SU-DHL-6 (cell line): ENCODE measurements at regions not wholly inside any gene's neighbourhood (a gene's known extent, or its start where the extent isn't known, plus 50 kb on each side); places are given as distances from the start of the nearest gene placed in this dataset.

ENCODE experiments used
- H2AFZ ChIP-seq: fragments of 200-600 bp; sonication (generic); 2 replicates; pipeline ENCODE4 v1.6.1; 2014; ENCODE audit warnings: low read depth, mild to moderate bottlenecking, moderate library complexity, mixed read lengths, antibody characterized with exemption, low read length; ENCODE audit not compliant: severe bottlenecking
- H3F3A ChIP-seq: fragments of 200-600 bp; shearing (Covaris generic); 2 replicates; pipeline ENCODE4 v1.6.0; 2016; ENCODE audit warnings: antibody characterized with exemption, mild to moderate bottlenecking; ENCODE audit not compliant: insufficient read depth
- H3K27ac ChIP-seq: fragments of 200-600 bp; sonication (generic); 2 replicates; pipeline ENCODE4 v1.5.1; 2016; ENCODE audit warnings: low read depth, mild to moderate bottlenecking, low read length, moderate library complexity, mixed read lengths
- H3K27me3 ChIP-seq: fragments of 200-600 bp; sonication (generic), shearing (Covaris generic); 2 replicates; pipeline ENCODE4 v1.6.0; 2014; ENCODE audit warnings: mild to moderate bottlenecking, low read length
- H3K36me3 ChIP-seq: fragments of 200-600 bp; sonication (generic); 2 replicates; pipeline ENCODE4 v1.6.1; 2014; ENCODE audit warnings: mild to moderate bottlenecking, low read length, mixed read lengths
- H3K4me2 ChIP-seq: fragments of 300-600, 200-600 bp; shearing (Covaris generic), sonication (generic); 2 replicates; pipeline ENCODE4 v1.6.0; 2014; ENCODE audit warnings: low read length, low read depth, mild to moderate bottlenecking; ENCODE audit not compliant: poor library complexity, severe bottlenecking
- H3K4me3 ChIP-seq: fragments of 200-600 bp; sonication (generic); 2 replicates; pipeline ENCODE4 v1.5.1; 2014; ENCODE audit warnings: antibody characterized with exemption, low read length, mild to moderate bottlenecking, mixed read lengths; ENCODE audit not compliant: insufficient read depth, poor library complexity, severe bottlenecking
- H3K79me2 ChIP-seq: fragments of 200-600 bp; sonication (generic); 2 replicates; pipeline ENCODE4 v1.6.1; 2014; ENCODE audit warnings: mild to moderate bottlenecking, low read length, moderate library complexity; ENCODE audit not compliant: insufficient read depth
- H3K9ac ChIP-seq: fragments of 200-600 bp; sonication (generic); 2 replicates; pipeline ENCODE4 v1.7.0; 2014; ENCODE audit warnings: mild to moderate bottlenecking, low read length
- H3K9me2 ChIP-seq: fragments of 200-600 bp; sonication (generic); replicated peaks from 2 replicates; pipeline ENCODE4 v1.6.1; 2014; ENCODE audit warnings: low read length; ENCODE audit not compliant: insufficient read depth
- H3K9me3 ChIP-seq: fragments of 200-600 bp; sonication (generic); 2 replicates; pipeline ENCODE4 v1.6.1; 2014; ENCODE audit warnings: low read length, mixed read lengths; ENCODE audit not compliant: insufficient read depth
- H4K20me1 ChIP-seq: fragments of 200-600 bp; sonication (generic); 2 replicates; pipeline ENCODE4 v1.6.1; 2014; ENCODE audit warnings: low read depth, mild to moderate bottlenecking, antibody characterized with exemption, low read length, moderate library complexity, mixed read lengths
- CTCF ChIP-seq: fragments of 200-600 bp; sonication (generic); IDR thresholded peaks from one replicate; pipeline ENCODE4 v1.5.1; 2017; ENCODE audit warnings: antibody characterized with exemption, mild to moderate bottlenecking, low read length, moderate library complexity; ENCODE audit not compliant: insufficient read depth, poor library complexity, severe bottlenecking
- EZH2phosphoT487 ChIP-seq: fragments of 200-600 bp; sonication (generic), shearing (Covaris generic); conservative IDR thresholded peaks from 2 replicates; pipeline ENCODE4 v1.6.1; 2018; ENCODE audit warnings: mild to moderate bottlenecking, antibody characterized with exemption, low read length, moderate library complexity, mixed read lengths

- Histone ChIP-seq H3K4me2 (no peak overlapping the region), H3K27ac (no peak overlapping the region)
- TF ChIP-seq CTCF (no peak), EZH2phosphoT487 (no peak)
Measured at GRCh38 chr6:118739696-118740353, 88.4 kb upstream of the CEP85L start.

DNA sequence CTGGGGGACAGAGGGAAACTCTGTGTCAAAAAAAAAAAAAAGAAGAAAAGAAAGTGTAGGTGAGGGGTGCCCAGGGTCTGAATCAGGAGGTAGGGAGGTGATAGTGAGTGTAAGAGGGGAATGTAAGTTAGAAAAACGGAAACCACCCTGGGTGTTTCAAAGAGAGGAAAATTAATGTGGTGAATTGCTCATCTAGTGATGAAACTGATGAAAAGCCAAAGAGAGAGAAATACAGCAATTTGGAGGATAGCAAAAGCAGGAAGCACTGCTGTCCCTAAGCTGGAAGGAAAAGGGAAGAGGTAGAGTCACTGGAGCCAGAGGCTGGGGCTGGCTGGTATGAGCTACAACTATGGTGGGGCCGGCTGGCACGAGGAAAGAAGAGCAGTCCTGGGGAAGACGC lies 85.0 kb upstream of the CEP85L start:
- Histone ChIP-seq H4K20me1 (no peaks in the 10 kb centered on the region), H3F3A (no peaks in the 10 kb centered on the region), H2AFZ (no peak overlapping the region), H3K4me2 (no peak overlapping the region), H3K79me2 (no peaks in the 10 kb centered on the region), H3K9me3 (no peaks in the 10 kb centered on the region), H3K27ac (no peak overlapping the region), H3K4me3 (no peak overlapping the region), H3K27me3 (no peaks in the 10 kb centered on the region), H3K9ac (no peak overlapping the region), H3K9me2 (no peaks in the 10 kb centered on the region), H3K36me3 (no peaks in the 10 kb centered on the region)
- TF ChIP-seq EZH2phosphoT487: no peak
- TF ChIP-seq CTCF: no peak

More at GRCh38 chr6:118739696-118740353, 88.4 kb upstream of the CEP85L start:
- Histone ChIP-seq H3K4me3 (no peak overlapping the region), H3F3A (no peaks in the 10 kb centered on the region), H2AFZ (no peak overlapping the region), H3K79me2 (no peaks in the 10 kb centered on the region), H3K36me3 (no peaks in the 10 kb centered on the region), H3K9me2 (no peaks in the 10 kb centered on the region), H3K9ac (no peak overlapping the region), H3K9me3 (no peaks in the 10 kb centered on the region), H4K20me1 (no peaks in the 10 kb centered on the region), H3K27me3 (no peaks in the 10 kb centered on the region)

GRCh38 chr6:118735320-118735719 lies 83.9 kb upstream of the CEP85L start:
- H4K20me1 ChIP-seq: no peaks in the 10 kb centered on the region
- no peak overlapping the region for H3K4me3 ChIP-seq
- no peaks in the 10 kb centered on the region for H3F3A ChIP-seq
- H3K27ac ChIP-seq: no peak overlapping the region
- peak; percentile 52 for TF ChIP-seq CTCF
- no peak for TF ChIP-seq EZH2phosphoT487
- no peak overlapping the region for H3K9ac ChIP-seq
- no peak overlapping the region for H3K4me2 ChIP-seq
- H3K9me3 ChIP-seq: no peaks in the 10 kb centered on the region
- H3K36me3 ChIP-seq: no peaks in the 10 kb centered on the region
- no peak overlapping the region for H2AFZ ChIP-seq
- H3K9me2 ChIP-seq: no peaks in the 10 kb centered on the region
- no peaks in the 10 kb centered on the region for H3K79me2 ChIP-seq
- no peaks in the 10 kb centered on the region for H3K27me3 ChIP-seq
